K562 (cell line): ENCODE measurements at regions not wholly inside any gene's neighbourhood (a gene's known extent, or its start where the extent isn't known, plus 50 kb on each side); places are given as distances from the start of the nearest gene placed in this dataset.

ENCODE experiments used
- ATAC-seq: fragments of 200-7000 bp; cut with Tn5 transposase; 3 replicates; pipeline ENCODE4 v1.9.1; 2020; ENCODE audit warnings: moderate library complexity
- BruUV-seq: library from RNA; stranded (reverse); fragments of 400-500 nt; replicated peaks from 2 replicates; lab custom pipeline; 2021; lab: Mats Ljungman, UMichigan
- CTCF ChIA-PET: fragments of 300-600 bp; formaldehyde crosslinking; extraction: SDS; loops from one replicate; lab custom pipeline; 2021; ENCODE audit warnings: low intra/inter-chr PET ratio; lab: Yijun Ruan, JAX
- POLR2A ChIA-PET: fragments of 300-600, 350-650 bp; sonication (Branson Sonifier 250); formaldehyde crosslinking; extraction: SDS; loops from one replicate; lab custom pipeline; 2021; ENCODE audit warnings: antibody characterized with exemption, inconsistent platforms; lab: Yijun Ruan, JAX
- DNase-seq, 4 experiments: peaks; one replicate each; pipeline versions ENCODE4 v3.0.0 to v3.0.0-alpha.2; 2011 to 2018; ENCODE audit warnings: low spot score in 3 of 4, mixed read lengths in 3 of 4; ENCODE audit errors: extremely low read depth in 1 of 4
- FAIRE-seq: peaks from 2 replicates; lab custom pipeline; 2011; peaks lifted over from hg19 to GRCh38; lab: Jason Lieb, UNC
- H2AFZ ChIP-seq: 2 replicates; pipeline ENCODE4 v1.6.0; 2011; ENCODE audit warnings: low read depth, low read length, control low read depth, inconsistent platforms
- H3K27ac ChIP-seq: fragments of 200-600 bp; 3 replicates; pipeline ENCODE4 v1.8.0; 2011; ENCODE audit warnings: low read depth, mild to moderate bottlenecking, control low read depth, inconsistent platforms, low read length, moderate library complexity, mixed read lengths; ENCODE audit errors: extremely low read depth
- H3K27me3 ChIP-seq, 2 experiments: fragments of 300-600 bp in 1 of 2; 2 replicates in 1 of 2; 3 replicates in 1 of 2; pipeline versions ENCODE4 v1.6.0 to v1.8.0; 2011; ENCODE audit warnings: inconsistent platforms in 2 of 2, low read length in 2 of 2, mild to moderate bottlenecking in 1 of 2, mixed read lengths in 1 of 2, moderate library complexity in 1 of 2; ENCODE audit not compliant: control insufficient read depth in 2 of 2, insufficient read depth in 2 of 2
- H3K36me3 ChIP-seq: fragments of 300-600 bp; 3 replicates; pipeline ENCODE4 v1.8.0; 2011; ENCODE audit warnings: mild to moderate bottlenecking, low read length, inconsistent platforms; ENCODE audit not compliant: control insufficient read depth, insufficient read depth
- H3K4me1 ChIP-seq, 2 experiments: fragments of 200-600 bp in 1 of 2; replicated peaks in 1 of 2; 2 replicates in 1 of 2; 3 replicates in 1 of 2; pipeline versions ENCODE4 v1.5.1 to v1.8.0; 2011; ENCODE audit warnings: inconsistent platforms in 2 of 2, low read length in 2 of 2, mild to moderate bottlenecking in 1 of 2, mixed read lengths in 1 of 2, moderate library complexity in 1 of 2; ENCODE audit not compliant: control insufficient read depth in 2 of 2, insufficient read depth in 2 of 2
- H3K4me2 ChIP-seq: 2 replicates; pipeline ENCODE4 v1.6.1; 2011; ENCODE audit warnings: low read length, control low read depth, inconsistent platforms, mixed read lengths; ENCODE audit not compliant: insufficient read depth
- H3K4me3 ChIP-seq: fragments of 200-600 bp; sonication (generic), shearing (Covaris generic); 2 replicates; pipeline ENCODE4 v1.5.1; 2016; ENCODE audit warnings: control low read depth, inconsistent platforms
- H3K79me2 ChIP-seq: fragments of 200-600 bp; 3 replicates; pipeline ENCODE4 v1.8.0; 2011; ENCODE audit warnings: low read length, inconsistent platforms; ENCODE audit not compliant: control insufficient read depth, insufficient read depth
- H3K9ac ChIP-seq, 2 experiments: 2 replicates each; pipeline versions ENCODE4 v1.6.0 to v1.6.1; 2011; ENCODE audit warnings: low read depth in 2 of 2, low read length in 2 of 2, control low read depth in 1 of 2, inconsistent platforms in 1 of 2, mild to moderate bottlenecking in 1 of 2, mixed read lengths in 1 of 2; ENCODE audit not compliant: insufficient read depth in 1 of 2
- H3K9me1 ChIP-seq: one replicate; pipeline ENCODE4 v1.6.0; 2011; ENCODE audit warnings: inconsistent platforms, mild to moderate bottlenecking, low read length, moderate library complexity; ENCODE audit not compliant: control insufficient read depth, insufficient read depth
- H3K9me3 ChIP-seq: replicated peaks from 2 replicates; pipeline ENCODE4 v1.5.1; 2011; ENCODE audit warnings: low read depth, low read length, inconsistent platforms; ENCODE audit not compliant: control insufficient read depth, insufficient read depth
- H4K20me1 ChIP-seq: replicated peaks from 2 replicates; pipeline ENCODE4 v1.6.1; 2011; ENCODE audit warnings: low read length, inconsistent platforms, mixed read lengths; ENCODE audit not compliant: control insufficient read depth, insufficient read depth
- E2F4 ChIP-seq: sonication (generic); formaldehyde crosslinking; IDR thresholded peaks from 2 replicates; pipeline ENCODE4 v1.8.0; 2022; ENCODE audit warnings: mild to moderate bottlenecking, low read depth, missing genetic modification reagents
- HINFP ChIP-seq: fragments of 450-650 bp; conservative IDR thresholded peaks from 2 replicates; pipeline ENCODE4 v1.6.1; 2016; ENCODE audit warnings: missing genetic modification characterization, low read depth, mild to moderate bottlenecking, control low read depth, missing compliant biosample characterization
- RNF2 ChIP-seq: sonication (generic); IDR thresholded peaks from 2 replicates; pipeline ENCODE4 v1.6.1; 2016
- SMARCA4 ChIP-seq: fragments of 450-650 bp; IDR thresholded peaks from 2 replicates; pipeline ENCODE4 v1.6.1; 2016
- WGBS: fragments of 100-300 bp; shearing (Covaris generic); methylation state at CpG from one replicate; pipeline ENCODE4 v1.1.6; 2016; ENCODE audit warnings: low coverage, mixed read lengths; ENCODE audit not compliant: insufficient coverage; ENCODE audit errors: missing lambda C conversion rate; 5-methylcytosine and 5-hydroxymethylcytosine counted together
- in situ Hi-C: fragments of 300-500 bp; cut with MboI; formaldehyde crosslinking; loops from 4 replicates; pipeline ENCODE4 v1.15.0; 2018; ENCODE audit warnings: inconsistent platforms, mixed read lengths
- intact Hi-C: fragments of 100-400 bp; cut with micrococcal nuclease; formaldehyde crosslinking; loops from 2 replicates; pipeline ENCODE4 v1.14.2; 2022

- TF ChIP-seq E2F4, result no peak
- TF ChIP-seq HINFP (tag), result no peak
- TF ChIP-seq SMARCA4, result no peak
Measured at GRCh38 chr4:32435308-32435707, 1715.1 kb downstream of the PCDH7 start (continued).

- BruUV-seq, result no TSS peak
- Histone ChIP-seq H3K9ac (no peak overlapping the region), H3K27me3 (no peaks in the 10 kb centered on the region), H4K20me1 (no peaks in the 10 kb centered on the region), H3K36me3 (no peaks in the 10 kb centered on the region), H3K27ac (no peak overlapping the region), H2AFZ (no peak overlapping the region), H3K4me1 (no peaks in the 10 kb centered on the region), H3K4me3 (no peak overlapping the region), H3K9me3 (no peaks in the 10 kb centered on the region), H3K9me1 (no peaks in the 10 kb centered on the region), H3K4me2 (no peak overlapping the region), H3K79me2 (no peaks in the 10 kb centered on the region)
- intact Hi-C loops (no loop called here), in situ Hi-C loops (no loop called here)
- FAIRE-seq (no peak), DNase-seq (no peak), ATAC-seq (no peak)
- TF ChIP-seq RNF2, result no peak
- 3% methylated on average over 3 of the region's 3 CpGs for WGBS
- ChIA-PET CTCF (no interaction called here), POLR2A (no interaction called here)
Measured at GRCh38 chr4:32436816-32437215, 1716.6 kb downstream of the PCDH7 start.
